H9 (cell line): ENCODE measurements at regions not wholly inside any gene's neighbourhood (a gene's known extent, or its start where the extent isn't known, plus 50 kb on each side); places are given as distances from the start of the nearest gene placed in this dataset.

ENCODE experiments used
- DNase-seq: peaks from one replicate; pipeline ENCODE4 v3.0.0-alpha.2; 2017
- H2AFZ ChIP-seq: one replicate; pipeline ENCODE4 v1.6.1; 2013; ENCODE audit warnings: mild to moderate bottlenecking, low read length, control low read depth, moderate library complexity
- H2AK5ac ChIP-seq: 2 replicates; pipeline ENCODE4 v1.6.1; 2013; ENCODE audit warnings: low read length, control low read depth, mixed read lengths; ENCODE audit not compliant: insufficient read length
- H2BK120ac ChIP-seq: one replicate; pipeline ENCODE4 v1.6.1; 2013; ENCODE audit warnings: low read depth, mild to moderate bottlenecking, low read length, control low read depth, inconsistent platforms; ENCODE audit not compliant: poor library complexity, severe bottlenecking
- H2BK12ac ChIP-seq: 2 replicates; pipeline ENCODE4 v1.6.1; 2013; ENCODE audit warnings: low read length, control low read depth, mixed read lengths, low read depth; ENCODE audit not compliant: insufficient read length
- H2BK15ac ChIP-seq: 2 replicates; pipeline ENCODE4 v1.6.1; 2013; ENCODE audit warnings: low read depth, low read length, control low read depth
- H2BK20ac ChIP-seq: one replicate; pipeline ENCODE4 v1.6.1; 2013; ENCODE audit warnings: low read depth, mild to moderate bottlenecking, low read length, control low read depth, inconsistent platforms; ENCODE audit not compliant: poor library complexity, severe bottlenecking
- H2BK5ac ChIP-seq: 2 replicates; pipeline ENCODE4 v1.6.1; 2013; ENCODE audit warnings: low read length, control low read depth, mixed read lengths; ENCODE audit not compliant: insufficient read length
- H3K14ac ChIP-seq: 2 replicates; pipeline ENCODE4 v1.6.1; 2013; ENCODE audit warnings: low read length, control low read depth; ENCODE audit not compliant: insufficient read depth
- H3K18ac ChIP-seq: 2 replicates; pipeline ENCODE4 v1.6.1; 2013; ENCODE audit warnings: low read depth, mild to moderate bottlenecking, mixed read lengths, low read length, control low read depth; ENCODE audit not compliant: insufficient read length
- H3K23ac ChIP-seq: 2 replicates; pipeline ENCODE4 v1.6.1; 2013; ENCODE audit warnings: low read length, control low read depth, mixed read lengths, low read depth; ENCODE audit not compliant: insufficient read length
- H3K23me2 ChIP-seq: 2 replicates; pipeline ENCODE4 v1.6.1; 2013; ENCODE audit warnings: low read depth, mild to moderate bottlenecking, mixed read lengths, low read length, control low read depth; ENCODE audit not compliant: insufficient read length, poor library complexity, severe bottlenecking
- H3K27ac ChIP-seq: 2 replicates; pipeline ENCODE4 v1.5.1; 2013; ENCODE audit warnings: low read length, control low read depth, mixed read lengths, low read depth; ENCODE audit not compliant: insufficient read length
- H3K27me3 ChIP-seq: 2 replicates; pipeline ENCODE4 v1.6.1; 2013; ENCODE audit warnings: low read length, control low read depth, inconsistent platforms; ENCODE audit not compliant: insufficient read depth
- H3K4ac ChIP-seq: 2 replicates; pipeline ENCODE4 v1.6.1; 2013; ENCODE audit warnings: low read depth, mild to moderate bottlenecking, control low read depth, inconsistent platforms, low read length, moderate library complexity
- H3K4me1 ChIP-seq: 2 replicates; pipeline ENCODE4 v1.6.1; 2013; ENCODE audit warnings: low read length, control low read depth, inconsistent platforms; ENCODE audit not compliant: insufficient read depth
- H3K4me2 ChIP-seq: 2 replicates; pipeline ENCODE4 v1.6.1; 2013; ENCODE audit warnings: low read length, control low read depth, mixed read lengths; ENCODE audit not compliant: insufficient read length, insufficient read depth
- H3K56ac ChIP-seq: 2 replicates; pipeline ENCODE4 v1.6.1; 2013; ENCODE audit warnings: low read depth, mild to moderate bottlenecking, mixed read lengths, low read length, control low read depth; ENCODE audit not compliant: insufficient read length
- H3K79me1 ChIP-seq: 2 replicates; pipeline ENCODE4 v1.6.1; 2013; ENCODE audit warnings: low read depth, mild to moderate bottlenecking, moderate library complexity, low read length, control low read depth, inconsistent platforms; ENCODE audit not compliant: insufficient read depth, poor library complexity, severe bottlenecking
- H3K79me2 ChIP-seq: 2 replicates; pipeline ENCODE4 v1.6.1; 2013; ENCODE audit warnings: low read length, control low read depth, inconsistent platforms; ENCODE audit not compliant: insufficient read depth
- H3K9ac ChIP-seq: 2 replicates; pipeline ENCODE4 v1.6.1; 2013; ENCODE audit warnings: low read length, control low read depth, mixed read lengths; ENCODE audit not compliant: insufficient read length; ENCODE audit errors: extremely low read depth
- H3K9me3 ChIP-seq: one replicate; pipeline ENCODE4 v1.6.1; 2013; ENCODE audit warnings: low read depth, low read length, inconsistent platforms; ENCODE audit not compliant: control insufficient read depth
- H3T11ph ChIP-seq: one replicate; pipeline ENCODE4 v1.6.1; 2013; ENCODE audit warnings: mild to moderate bottlenecking, low read length, control low read depth, inconsistent platforms
- H4K20me1 ChIP-seq: one replicate; pipeline ENCODE4 v1.6.1; 2013; ENCODE audit not compliant: control insufficient read depth, insufficient read length, insufficient read depth
- H4K5ac ChIP-seq: 2 replicates; pipeline ENCODE4 v1.6.1; 2013; ENCODE audit warnings: low read depth, mild to moderate bottlenecking, mixed read lengths, low read length, control low read depth; ENCODE audit not compliant: insufficient read length
- H4K8ac ChIP-seq: replicated peaks from 2 replicates; pipeline ENCODE4 v1.6.1; 2013; ENCODE audit warnings: low read length, control low read depth, mixed read lengths, low read depth; ENCODE audit not compliant: insufficient read length
- H4K91ac ChIP-seq: 2 replicates; pipeline ENCODE4 v1.6.1; 2013; ENCODE audit warnings: low read depth, mild to moderate bottlenecking, moderate library complexity, mixed read lengths, low read length, control low read depth; ENCODE audit not compliant: insufficient read length
- H3K27ac Mint-ChIP-seq, 3 experiments: 2 replicates in 2 of 3; 3 replicates in 1 of 3; pipeline ENCODE4 v1.8.0; 2020 to 2021; ENCODE audit warnings: mixed read lengths in 3 of 3, mild to moderate bottlenecking in 1 of 3, moderate library complexity in 1 of 3
- H3K27me3 Mint-ChIP-seq: 2 replicates; pipeline ENCODE4 v1.8.0; 2021; ENCODE audit warnings: low read depth, mild to moderate bottlenecking, moderate library complexity, mixed read lengths
- H3K36me3 Mint-ChIP-seq, 3 experiments: 2 replicates in 2 of 3; 3 replicates in 1 of 3; pipeline ENCODE4 v1.8.0; 2020 to 2021; ENCODE audit warnings: low read depth in 3 of 3, mixed read lengths in 3 of 3; ENCODE audit not compliant: insufficient read depth in 1 of 3
- H3K4me1 Mint-ChIP-seq, 2 experiments: 2 replicates each; pipeline ENCODE4 v1.8.0; 2020; ENCODE audit warnings: mixed read lengths in 2 of 2
- H3K4me3 Mint-ChIP-seq, 2 experiments: 2 replicates in 1 of 2; 3 replicates in 1 of 2; pipeline ENCODE4 v1.8.0; 2020 to 2021; ENCODE audit warnings: mild to moderate bottlenecking in 2 of 2, mixed read lengths in 2 of 2, moderate library complexity in 1 of 2
- H3K9me3 Mint-ChIP-seq, 2 experiments: 2 replicates in 1 of 2; 3 replicates in 1 of 2; pipeline ENCODE4 v1.8.0; 2020; ENCODE audit warnings: mild to moderate bottlenecking in 2 of 2, mixed read lengths in 2 of 2, moderate library complexity in 1 of 2
- WGBS: extraction: QIAGEN DNeasy Blood & Tissue Kit; methylation state at CpG from one replicate; pipeline ENCODE4 v1.1.7; 2013; ENCODE audit warnings: missing lambda C conversion rate, low lambda C conversion rate, mixed read lengths; ENCODE audit not compliant: insufficient read length; ENCODE audit errors: extremely low coverage; 5-methylcytosine and 5-hydroxymethylcytosine counted together
- TF ChIP-seq, protein P1 (sequence below): fragments of 200-600 bp; sonication (generic); conservative IDR thresholded peaks from 3 replicates; pipeline ENCODE4 v1.8.0; 2021; ENCODE audit warnings: antibody characterized with exemption, mild to moderate bottlenecking

DNA sequence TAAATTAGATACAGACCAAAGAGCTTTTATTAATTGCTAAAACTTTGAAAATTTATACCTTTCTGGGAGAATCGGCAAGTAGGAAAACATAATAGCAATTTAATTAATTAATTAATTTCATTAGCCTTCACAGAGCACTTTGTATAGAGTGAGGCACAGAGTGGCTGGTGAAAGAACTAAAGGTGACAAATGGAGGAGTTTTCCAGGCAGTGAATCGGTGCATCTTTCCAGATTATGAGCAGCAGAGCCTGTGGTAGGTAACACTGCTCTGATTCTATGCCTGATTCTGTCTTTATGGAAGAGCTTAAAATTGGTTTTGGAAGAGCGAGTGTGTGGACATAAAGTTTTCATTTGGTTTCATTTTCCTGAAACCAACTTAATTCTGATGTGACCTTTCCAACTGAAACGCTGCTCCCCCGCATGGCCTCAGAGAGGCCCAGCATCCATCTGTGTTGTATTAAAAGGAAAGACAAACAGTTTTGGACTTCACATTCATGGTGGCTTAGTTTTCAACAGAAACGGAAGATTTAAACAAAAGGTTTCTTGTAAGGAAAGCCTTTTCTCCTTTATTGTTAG is 188.9 kb upstream of the RPS23 start:
- no peak overlapping the region for H2AFZ ChIP-seq
- Mint-ChIP-seq H3K4me3 (no peak overlapping the region), H3K36me3 (peaks cover 0 to 6% (median 3%) of the 10 kb centered on the region in 3 experiments; a peak in 2 of 7 replicates), H3K27ac (peak overlapping the region in 1 of 3 experiments; percentile 80; a peak in 1 of 7 replicates), H3K4me1 (peaks cover 0 to 4% of the 10 kb centered on the region in 2 experiments; a peak in 2 of 4 replicates), H3K9me3 (peaks cover 9 to 10% of the 10 kb centered on the region in 2 experiments; a peak in 4 of 5 replicates), H3K27me3 (no peaks in the 10 kb centered on the region)
- H3K4me1 ChIP-seq = no peaks in the 10 kb centered on the region
- no peak overlapping the region for H3T11ph ChIP-seq
- H3K9ac ChIP-seq = no peak overlapping the region
- H3K18ac ChIP-seq = no peak overlapping the region
- no peak overlapping the region for H4K91ac ChIP-seq
- TF ChIP-seq, protein P1, sequence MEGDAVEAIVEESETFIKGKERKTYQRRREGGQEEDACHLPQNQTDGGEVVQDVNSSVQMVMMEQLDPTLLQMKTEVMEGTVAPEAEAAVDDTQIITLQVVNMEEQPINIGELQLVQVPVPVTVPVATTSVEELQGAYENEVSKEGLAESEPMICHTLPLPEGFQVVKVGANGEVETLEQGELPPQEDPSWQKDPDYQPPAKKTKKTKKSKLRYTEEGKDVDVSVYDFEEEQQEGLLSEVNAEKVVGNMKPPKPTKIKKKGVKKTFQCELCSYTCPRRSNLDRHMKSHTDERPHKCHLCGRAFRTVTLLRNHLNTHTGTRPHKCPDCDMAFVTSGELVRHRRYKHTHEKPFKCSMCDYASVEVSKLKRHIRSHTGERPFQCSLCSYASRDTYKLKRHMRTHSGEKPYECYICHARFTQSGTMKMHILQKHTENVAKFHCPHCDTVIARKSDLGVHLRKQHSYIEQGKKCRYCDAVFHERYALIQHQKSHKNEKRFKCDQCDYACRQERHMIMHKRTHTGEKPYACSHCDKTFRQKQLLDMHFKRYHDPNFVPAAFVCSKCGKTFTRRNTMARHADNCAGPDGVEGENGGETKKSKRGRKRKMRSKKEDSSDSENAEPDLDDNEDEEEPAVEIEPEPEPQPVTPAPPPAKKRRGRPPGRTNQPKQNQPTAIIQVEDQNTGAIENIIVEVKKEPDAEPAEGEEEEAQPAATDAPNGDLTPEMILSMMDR = 0 out of 3 replicates have a peak, but pooled peaks have one; percentile 16
- H2BK5ac ChIP-seq = no peak overlapping the region
- H3K9me3 ChIP-seq = no peaks in the 10 kb centered on the region
- H4K20me1 ChIP-seq = no peaks in the 10 kb centered on the region
- no peak overlapping the region for H3K4ac ChIP-seq
- no peak overlapping the region for H3K27ac ChIP-seq
- no peak overlapping the region for H2AK5ac ChIP-seq
- no peak overlapping the region for H2BK120ac ChIP-seq
- no peak overlapping the region for H4K8ac ChIP-seq
- no peak overlapping the region for H3K56ac ChIP-seq
- no peak overlapping the region for H2BK15ac ChIP-seq
- DNase-seq = no peak
- no peak overlapping the region for H3K4me2 ChIP-seq
- H2BK20ac ChIP-seq = no peak overlapping the region
- H2BK12ac ChIP-seq = no peak overlapping the region
- no peak overlapping the region for H3K23ac ChIP-seq
- H3K27me3 ChIP-seq = no peaks in the 10 kb centered on the region
- no peaks in the 10 kb centered on the region for H3K79me2 ChIP-seq
- no peaks in the 10 kb centered on the region for H3K79me1 ChIP-seq
- H4K5ac ChIP-seq = no peak overlapping the region
- no peaks in the 10 kb centered on the region for H3K23me2 ChIP-seq
- no CpG with 5 or more reads among the region's 6 CpGs for WGBS
- no peak overlapping the region for H3K14ac ChIP-seq
